Left lung (tissue), 4 donors: ENCODE measurements at regions not wholly inside any gene's neighbourhood (a gene's known extent, or its start where the extent isn't known, plus 50 kb on each side); places are given as distances from the start of the nearest gene placed in this dataset.

Source experiments
- ATAC-seq: fragments of 200-7000 bp; cut with Tn5 transposase; one replicate; pipeline ENCODE4 v1.9.1; 2020; ENCODE audit warnings: moderate library complexity
- DNase-seq, 4 donors: peaks; one replicate each; pipeline ENCODE4 v3.0.0-alpha.2; 2013 to 2020
- H3K27ac ChIP-seq, 2 donors: fragments of 200-600 bp; sonication (generic) in 1 of 2; one replicate each; pipeline versions ENCODE4 v1.5.0 to v1.8.0; 2020 to 2021
- H3K27me3 ChIP-seq, 2 donors: fragments of 200-600 bp; sonication (generic) in 1 of 2; one replicate each; pipeline versions ENCODE4 v1.5.0 to v1.8.0; 2020 to 2021
- H3K36me3 ChIP-seq, 2 donors: fragments of 200-600 bp; sonication (generic) in 1 of 2; one replicate each; pipeline versions ENCODE4 v1.5.0 to v1.8.0; 2020 to 2021
- H3K4me1 ChIP-seq, 2 donors: fragments of 200-600 bp; one replicate each; pipeline ENCODE4 v1.8.0; 2021
- H3K4me3 ChIP-seq, 2 donors: fragments of 200-600 bp; sonication (generic) in 1 of 2; one replicate each; pipeline versions ENCODE4 v1.5.0 to v1.8.0; 2020 to 2021; ENCODE audit warnings: mild to moderate bottlenecking in 1 of 2
- H3K9me3 ChIP-seq, 2 donors: fragments of 200-600 bp; sonication (generic) in 1 of 2; one replicate each; pipeline versions ENCODE4 v1.5.0 to v1.8.0; 2020 to 2021
- CTCF ChIP-seq, 2 donors: fragments of 200-600 bp; sonication (generic) in 1 of 2; IDR thresholded peaks; one replicate each; pipeline versions ENCODE4 v1.5.0 to v1.8.0; 2021; ENCODE audit warnings: antibody characterized with exemption in 2 of 2
- intact Hi-C, 2 donors: fragments of 100-400 bp; cut with DNase I; formaldehyde crosslinking; loops; one replicate each; pipeline versions ENCODE4 v1.11.2 to v1.14.2; 2022
- donor health status: DM: no; HTN: yes; CAD: no.
- donor health status: DM: no; HTN: no; CAD: no.

- no peak overlapping the region for H3K4me3 ChIP-seq
Measured at GRCh38 chr2:117684919-117685318, 129.6 kb upstream of the DDX18 start.

DNA sequence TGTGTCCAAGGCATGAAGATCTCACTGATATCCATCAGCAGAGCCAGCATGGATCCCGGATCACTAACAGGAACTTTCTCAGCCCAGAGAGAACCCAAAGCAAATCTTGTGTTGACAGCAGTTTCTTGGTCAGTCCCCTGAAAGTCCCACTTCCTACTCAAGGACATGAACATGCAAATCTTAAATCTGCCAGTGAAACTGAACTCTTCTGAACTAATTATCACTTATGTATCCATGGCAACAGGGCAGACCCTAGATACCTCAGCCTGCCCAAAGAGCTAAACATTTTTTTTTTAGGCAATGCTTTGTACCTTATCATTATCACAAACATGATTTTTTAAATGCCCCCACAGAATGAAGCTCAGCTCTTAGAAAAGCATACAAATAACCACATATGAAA is 127.8 kb upstream of the DDX18 start:
- H3K27ac ChIP-seq = no peak overlapping the region
- H3K4me3 ChIP-seq = no peak overlapping the region
- no peaks in the 10 kb centered on the region for H3K4me1 ChIP-seq
- no peak for TF ChIP-seq CTCF (IDR thresholded peaks at IDR 0.05)
- no peaks in the 10 kb centered on the region for H3K27me3 ChIP-seq
- no peak for ATAC-seq
- no peak for DNase-seq
- H3K36me3 ChIP-seq = no peaks in the 10 kb centered on the region
- intact Hi-C loops = no loop called here
- no peaks in the 10 kb centered on the region for H3K9me3 ChIP-seq

More at GRCh38 chr2:117684919-117685318, 129.6 kb upstream of the DDX18 start:
- DNase-seq = no peak
- Histone ChIP-seq H3K9me3 (no peaks in the 10 kb centered on the region), H3K27me3 (no peaks in the 10 kb centered on the region), H3K4me1 (no peaks in the 10 kb centered on the region), H3K36me3 (no peaks in the 10 kb centered on the region), H3K27ac (no peak overlapping the region)
- intact Hi-C loops = no loop called here
- ATAC-seq = no peak
- no peak for TF ChIP-seq CTCF (IDR thresholded peaks at IDR 0.05)

GRCh38 chr2:117691595-117691994 is 122.9 kb upstream of the DDX18 start:
- H3K4me3 ChIP-seq = no peak overlapping the region
- no peaks in the 10 kb centered on the region for H3K27me3 ChIP-seq
- H3K9me3 ChIP-seq = no peaks in the 10 kb centered on the region
- intact Hi-C loops = no loop called here
- TF ChIP-seq CTCF (IDR thresholded peaks at IDR 0.05) = no peak
- ATAC-seq (no peak), DNase-seq (no peak)
- H3K27ac ChIP-seq = no peak overlapping the region
- no peaks in the 10 kb centered on the region for H3K4me1 ChIP-seq
- H3K36me3 ChIP-seq = no peaks in the 10 kb centered on the region

DNA sequence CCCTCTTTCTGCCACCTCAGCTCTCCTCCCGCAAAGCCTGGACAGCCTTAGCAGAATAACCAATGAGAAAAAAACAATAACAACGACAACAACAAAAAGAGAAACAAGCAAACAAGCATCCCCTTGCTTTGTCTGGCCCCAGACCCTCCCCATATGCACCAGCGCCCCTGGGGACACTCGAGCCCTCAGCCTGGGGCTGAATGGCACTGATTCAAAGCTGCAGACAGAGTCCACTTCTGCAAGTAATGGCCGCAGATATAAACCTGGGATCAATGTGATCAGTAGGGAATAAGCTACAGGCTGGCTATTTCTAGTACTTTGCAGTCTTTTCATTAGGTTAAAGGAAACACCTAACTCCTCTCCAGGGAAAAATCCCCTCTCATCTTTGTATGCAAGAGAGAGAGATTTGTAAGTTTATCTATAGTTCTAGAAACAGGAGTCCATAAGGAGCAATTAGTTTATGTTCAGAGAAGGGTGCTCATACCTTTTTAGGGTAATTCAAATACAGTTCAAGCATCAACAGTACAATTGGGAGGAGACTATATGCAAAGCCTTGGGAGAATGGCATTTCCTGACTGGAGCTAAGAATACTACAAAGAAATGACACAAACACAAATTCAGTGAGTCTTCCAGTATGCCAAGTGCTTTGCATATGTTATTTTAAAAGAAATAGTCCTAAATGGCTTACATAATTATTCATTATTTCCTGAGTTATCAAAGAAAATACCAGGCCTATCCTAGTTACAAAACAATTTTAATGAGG is 122.3 kb upstream of the DDX18 start:
- no peaks in the 10 kb centered on the region for H3K36me3 ChIP-seq
- no peak overlapping the region for H3K4me3 ChIP-seq
- intact Hi-C loops = no loop called here
- no peaks in the 10 kb centered on the region for H3K4me1 ChIP-seq
- H3K27me3 ChIP-seq = no peaks in the 10 kb centered on the region
- no peak for TF ChIP-seq CTCF (IDR thresholded peaks at IDR 0.05)
- DNase-seq (no peak), ATAC-seq (no peak)
- no peaks in the 10 kb centered on the region for H3K9me3 ChIP-seq
- H3K27ac ChIP-seq = no peak overlapping the region

DNA sequence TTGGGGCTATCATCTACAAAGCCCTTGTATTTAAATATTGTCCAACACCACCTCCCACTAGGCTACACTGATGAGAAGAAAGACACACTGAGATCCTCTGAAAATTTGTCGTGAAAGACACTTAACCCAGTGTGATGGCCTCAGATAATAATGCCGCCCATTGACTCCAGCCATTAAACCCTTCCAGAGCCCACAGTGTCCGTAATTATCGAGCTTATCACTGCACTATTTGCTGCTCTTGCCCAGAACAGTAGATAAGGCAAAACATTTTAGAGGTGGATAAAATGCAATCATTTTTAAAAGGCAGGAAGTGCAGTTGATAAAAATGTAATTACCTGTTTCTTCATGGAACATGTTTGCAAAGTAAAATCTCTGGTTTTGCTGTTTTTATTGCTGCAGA is 121.3 kb upstream of the DDX18 start:
- intact Hi-C loops = no loop called here
- no peaks in the 10 kb centered on the region for H3K9me3 ChIP-seq
- H3K4me1 ChIP-seq = no peaks in the 10 kb centered on the region
- H3K4me3 ChIP-seq = no peak overlapping the region
- DNase-seq (no peak), ATAC-seq (no peak)
- no peaks in the 10 kb centered on the region for H3K27me3 ChIP-seq
- no peaks in the 10 kb centered on the region for H3K36me3 ChIP-seq
- H3K27ac ChIP-seq = no peak overlapping the region
- no peak for TF ChIP-seq CTCF (IDR thresholded peaks at IDR 0.05)
